ACC112 (cell line): ENCODE measurements at regions not wholly inside any gene's neighbourhood (a gene's known extent, or its start where the extent isn't known, plus 50 kb on each side); places are given as distances from the start of the nearest gene placed in this dataset.

ENCODE experiments used
- H2AFZ ChIP-seq: fragments of 200-600 bp; sonication (generic); one replicate; pipeline ENCODE4 v1.6.0; 2017; ENCODE audit warnings: antibody characterized with exemption, low read length; ENCODE audit not compliant: unreplicated experiment
- H3K27ac ChIP-seq: fragments of 200-600 bp; sonication (generic); 2 replicates; pipeline ENCODE4 v1.5.1; 2014; ENCODE audit warnings: low read depth, mild to moderate bottlenecking, antibody characterized with exemption, low read length, moderate library complexity
- H3K27me3 ChIP-seq: fragments of 200-600 bp; sonication (generic); 2 replicates; pipeline ENCODE4 v1.6.1; 2014; ENCODE audit warnings: mild to moderate bottlenecking, antibody characterized with exemption, low read length, moderate library complexity, mixed read lengths; ENCODE audit not compliant: insufficient read depth
- H3K36me3 ChIP-seq: fragments of 200-600 bp; sonication (generic); 2 replicates; pipeline ENCODE4 v1.6.1; 2016; ENCODE audit warnings: mild to moderate bottlenecking, antibody characterized with exemption, low read length, moderate library complexity, mixed read lengths; ENCODE audit not compliant: insufficient read depth
- H3K4me1 ChIP-seq: fragments of 200-600 bp; sonication (generic); one replicate; pipeline ENCODE4 v1.6.1; 2016; ENCODE audit warnings: low read length, mixed read lengths; ENCODE audit not compliant: insufficient read depth, unreplicated experiment, control insufficient read depth
- H3K4me3 ChIP-seq: fragments of 200-600 bp; sonication (generic); 2 replicates; pipeline ENCODE4 v1.5.1; 2014; ENCODE audit warnings: mild to moderate bottlenecking, low read depth, low read length
- H3K79me2 ChIP-seq: fragments of 200-600 bp; sonication (generic); one replicate; pipeline ENCODE4 v1.6.0; 2016; ENCODE audit warnings: low read length; ENCODE audit not compliant: control insufficient read depth, unreplicated experiment, insufficient read depth

GRCh38 chr1:239243006-239243405, 143.4 kb upstream of the CHRM3 start:
- H3K79me2 ChIP-seq = no peaks in the 10 kb centered on the region
- H3K4me3 ChIP-seq = no peak overlapping the region
- H3K27me3 ChIP-seq = no peaks in the 10 kb centered on the region
- H3K27ac ChIP-seq = no peak overlapping the region
- no peak overlapping the region for H2AFZ ChIP-seq
- H3K4me1 ChIP-seq = no peaks in the 10 kb centered on the region
- no peaks in the 10 kb centered on the region for H3K36me3 ChIP-seq

GRCh38 chr1:239242404-239242803, 144.0 kb upstream of the CHRM3 start:
- Histone ChIP-seq H3K4me1 (no peaks in the 10 kb centered on the region), H3K36me3 (no peaks in the 10 kb centered on the region), H2AFZ (no peak overlapping the region), H3K27ac (no peak overlapping the region), H3K79me2 (no peaks in the 10 kb centered on the region), H3K27me3 (no peaks in the 10 kb centered on the region), H3K4me3 (no peak overlapping the region)

- Histone ChIP-seq H3K79me2 (no peaks in the 10 kb centered on the region), H3K4me1 (no peaks in the 10 kb centered on the region), H3K27ac (no peak overlapping the region), H3K36me3 (no peaks in the 10 kb centered on the region), H3K27me3 (no peaks in the 10 kb centered on the region), H3K4me3 (no peak overlapping the region), H2AFZ (no peak overlapping the region)
These were observed 145.6 kb upstream of the CHRM3 start for GRCh38 chr1:239240736-239241135.

- Histone ChIP-seq H2AFZ (no peak overlapping the region), H3K36me3 (no peaks in the 10 kb centered on the region), H3K4me3 (no peak overlapping the region)
These were observed 146.8 kb upstream of the CHRM3 start for GRCh38 chr1:239239529-239239928.

GRCh38 chr1:239237912-239238311, 148.5 kb upstream of the CHRM3 start:
- Histone ChIP-seq H2AFZ (no peak overlapping the region), H3K36me3 (no peaks in the 10 kb centered on the region), H3K27ac (no peak overlapping the region), H3K79me2 (no peaks in the 10 kb centered on the region), H3K27me3 (no peaks in the 10 kb centered on the region), H3K4me3 (no peak overlapping the region), H3K4me1 (no peaks in the 10 kb centered on the region)

More at GRCh38 chr1:239239529-239239928, 146.8 kb upstream of the CHRM3 start:
- H3K79me2 ChIP-seq = no peaks in the 10 kb centered on the region
- H3K27me3 ChIP-seq = no peaks in the 10 kb centered on the region
- no peak overlapping the region for H3K27ac ChIP-seq
- H3K4me1 ChIP-seq = no peaks in the 10 kb centered on the region

GRCh38 chr1:239233626-239234025, 152.7 kb upstream of the CHRM3 start:
- H3K36me3 ChIP-seq = no peaks in the 10 kb centered on the region
- H3K4me3 ChIP-seq = no peak overlapping the region
- no peak overlapping the region for H3K27ac ChIP-seq
- H2AFZ ChIP-seq = no peak overlapping the region
- H3K4me1 ChIP-seq = no peaks in the 10 kb centered on the region
- H3K79me2 ChIP-seq = no peaks in the 10 kb centered on the region
- H3K27me3 ChIP-seq = no peaks in the 10 kb centered on the region

- Histone ChIP-seq H3K36me3 (no peaks in the 10 kb centered on the region), H3K4me1 (no peaks in the 10 kb centered on the region), H3K79me2 (no peaks in the 10 kb centered on the region), H2AFZ (no peak overlapping the region), H3K27me3 (no peaks in the 10 kb centered on the region), H3K27ac (no peak overlapping the region), H3K4me3 (no peak overlapping the region)
These were observed 153.4 kb upstream of the CHRM3 start for GRCh38 chr1:239232921-239233320.

- H3K27me3 ChIP-seq = no peaks in the 10 kb centered on the region
- H3K4me1 ChIP-seq = no peaks in the 10 kb centered on the region
- H2AFZ ChIP-seq = no peak overlapping the region
- no peaks in the 10 kb centered on the region for H3K79me2 ChIP-seq
- no peaks in the 10 kb centered on the region for H3K36me3 ChIP-seq
- H3K27ac ChIP-seq = no peak overlapping the region
- no peak overlapping the region for H3K4me3 ChIP-seq
These were observed 157.9 kb upstream of the CHRM3 start for GRCh38 chr1:239228451-239228850.

GRCh38 chr1:239225396-239225795, 161.0 kb upstream of the CHRM3 start:
- no peak overlapping the region for H3K27ac ChIP-seq
- H3K27me3 ChIP-seq = no peaks in the 10 kb centered on the region
- H3K4me3 ChIP-seq = no peak overlapping the region
- H3K4me1 ChIP-seq = no peaks in the 10 kb centered on the region
- no peak overlapping the region for H2AFZ ChIP-seq
- no peaks in the 10 kb centered on the region for H3K36me3 ChIP-seq
- H3K79me2 ChIP-seq = no peaks in the 10 kb centered on the region

GRCh38 chr1:239224100-239224499, 162.3 kb upstream of the CHRM3 start:
- Histone ChIP-seq H3K27ac (no peak overlapping the region), H3K27me3 (no peaks in the 10 kb centered on the region), H3K36me3 (no peaks in the 10 kb centered on the region), H3K4me3 (no peak overlapping the region), H3K4me1 (no peaks in the 10 kb centered on the region), H2AFZ (no peak overlapping the region), H3K79me2 (no peaks in the 10 kb centered on the region)

GRCh38 chr1:239222999-239223398, 163.4 kb upstream of the CHRM3 start:
- no peaks in the 10 kb centered on the region for H3K4me1 ChIP-seq

More at GRCh38 chr1:239222999-239223398, 163.4 kb upstream of the CHRM3 start:
- Histone ChIP-seq H3K27me3 (no peaks in the 10 kb centered on the region), H3K79me2 (no peaks in the 10 kb centered on the region), H3K4me3 (no peak overlapping the region), H3K27ac (no peak overlapping the region), H3K36me3 (no peaks in the 10 kb centered on the region), H2AFZ (no peak overlapping the region)
